ENCODE measurements at regions not wholly inside any gene's neighbourhood (a gene's known extent, or its start where the extent isn't known, plus 50 kb on each side); places are given as distances from the start of the nearest gene placed in this dataset.

- DNase-seq (ENCODE audit: low read depth): no peak
- no peak for TF ChIP-seq CTCF (conservative IDR thresholded peaks at IDR 0.05; ENCODE audit: low read depth, low read length)
- H3K4me3 ChIP-seq (ENCODE audit: low read depth, low read length): no peak overlapping the region
Measured at GRCh38 chr13:111029957-111030609, 85.0 kb upstream of the ARHGEF7 start.

GRCh38 chr13:111027458-111028439, 87.4 kb upstream of the ARHGEF7 start:
- H3K4me3 ChIP-seq (ENCODE audit: low read depth, low read length): no peak overlapping the region
- no peak for TF ChIP-seq CTCF (conservative IDR thresholded peaks at IDR 0.05; ENCODE audit: low read depth, low read length)
- DNase-seq (ENCODE audit: low read depth): no peak

GRCh38 chr13:111025310-111025709, 89.8 kb upstream of the ARHGEF7 start:
- DNase-seq (ENCODE audit: low read depth): no peak
- H3K4me3 ChIP-seq (ENCODE audit: low read depth, low read length): no peak overlapping the region
- TF ChIP-seq CTCF (conservative IDR thresholded peaks at IDR 0.05; ENCODE audit: low read depth, low read length): no peak

- H3K4me3 ChIP-seq (ENCODE audit: low read depth, low read length): no peak overlapping the region
- TF ChIP-seq CTCF (conservative IDR thresholded peaks at IDR 0.05; ENCODE audit: low read depth, low read length): no peak
- no peak for DNase-seq (ENCODE audit: low read depth)
Measured at GRCh38 chr13:111022886-111023285, 92.2 kb upstream of the ARHGEF7 start.

GRCh38 chr13:111022241-111022640, 92.9 kb upstream of the ARHGEF7 start:
- no peak for DNase-seq (ENCODE audit: low read depth)
- no peak overlapping the region for H3K4me3 ChIP-seq (ENCODE audit: low read depth, low read length)
- no peak for TF ChIP-seq CTCF (conservative IDR thresholded peaks at IDR 0.05; ENCODE audit: low read depth, low read length)

- DNase-seq (ENCODE audit: low read depth): no peak
- no peak for TF ChIP-seq CTCF (conservative IDR thresholded peaks at IDR 0.05; ENCODE audit: low read depth, low read length)
- H3K4me3 ChIP-seq (ENCODE audit: low read depth, low read length): no peak overlapping the region
Measured at GRCh38 chr13:111021270-111021669, 93.8 kb upstream of the ARHGEF7 start.

Data from epithelial cell of proximal tubule (primary cell).